Muscle layer of duodenum (tissue), 2 donors: ENCODE measurements at regions not wholly inside any gene's neighbourhood (a gene's known extent, or its start where the extent isn't known, plus 50 kb on each side); places are given as distances from the start of the nearest gene placed in this dataset.

Experiments used
- H3K27ac ChIP-seq: one replicate; pipeline ENCODE4 v1.7.0; 2013; ENCODE audit warnings: mild to moderate bottlenecking, low read length
- H3K27me3 ChIP-seq: one replicate; pipeline ENCODE4 v1.7.0; 2013; ENCODE audit warnings: low read depth, mild to moderate bottlenecking, control low read depth, low read length
- H3K36me3 ChIP-seq, 2 donors: one replicate each; pipeline ENCODE4 v1.7.0; 2013; ENCODE audit warnings: low read length in 2 of 2, control low read depth in 1 of 2, mild to moderate bottlenecking in 1 of 2; ENCODE audit not compliant: insufficient read depth in 2 of 2, control insufficient read depth in 1 of 2
- H3K4me1 ChIP-seq, 2 donors: one replicate each; pipeline ENCODE4 v1.7.0; 2013; ENCODE audit warnings: low read length in 2 of 2, mild to moderate bottlenecking in 2 of 2, control low read depth in 1 of 2, moderate library complexity in 1 of 2; ENCODE audit not compliant: insufficient read depth in 2 of 2, control insufficient read depth in 1 of 2
- H3K4me3 ChIP-seq, 2 donors: one replicate each; pipeline ENCODE4 v1.7.0; 2013; ENCODE audit warnings: low read length in 2 of 2, low read depth in 1 of 2, mild to moderate bottlenecking in 1 of 2
- H3K9me3 ChIP-seq, 2 donors: one replicate each; pipeline ENCODE4 v1.7.0; 2013; ENCODE audit warnings: low read length in 2 of 2, control low read depth in 1 of 2, mild to moderate bottlenecking in 1 of 2; ENCODE audit not compliant: control insufficient read depth in 1 of 2
- donor health status: healthy.

DNA sequence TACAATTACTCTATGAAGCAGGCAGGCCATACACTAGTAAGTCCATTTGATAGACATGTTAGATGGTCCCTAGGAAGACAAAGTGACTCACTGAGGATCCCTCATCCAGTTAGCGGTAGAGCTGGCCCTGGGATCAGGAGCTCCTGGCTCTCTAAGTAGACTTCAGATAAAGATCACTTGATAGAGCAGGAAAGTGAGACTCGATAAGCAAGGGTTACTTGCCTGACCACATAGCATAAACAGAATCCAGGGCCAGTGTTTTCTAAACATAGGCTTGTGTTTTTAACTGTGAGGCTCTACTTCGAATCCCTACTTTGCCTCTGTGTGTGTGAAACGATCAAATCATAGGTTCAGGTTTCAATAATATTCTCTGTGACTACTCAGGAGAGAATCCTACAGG lies 355.2 kb upstream of the TRIB2 start:
- Histone ChIP-seq H3K4me3 (no peak overlapping the region), H3K36me3 (no peaks in the 10 kb centered on the region), H3K9me3 (no peaks in the 10 kb centered on the region), H3K27me3 (no peaks in the 10 kb centered on the region), H3K4me1 (no peaks in the 10 kb centered on the region), H3K27ac (no peak overlapping the region)

DNA sequence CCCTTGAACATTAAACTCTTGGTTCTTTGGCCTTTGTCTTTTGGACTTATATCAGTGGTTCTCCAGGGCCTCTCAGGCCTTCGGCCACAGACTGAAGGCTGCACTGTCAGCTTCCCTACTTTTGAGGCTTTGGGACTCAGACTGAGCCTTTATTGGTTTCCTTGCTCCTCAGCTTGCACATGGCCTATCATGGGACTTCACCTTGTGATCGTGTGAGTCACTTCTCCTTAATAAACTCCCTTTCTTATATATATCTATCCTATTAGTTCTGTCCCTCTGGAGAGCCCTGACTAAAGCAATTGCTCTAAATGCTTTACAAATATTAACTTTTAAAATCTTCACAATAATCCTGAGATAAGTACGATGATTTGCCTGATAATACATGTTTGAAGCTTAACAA lies 353.6 kb upstream of the TRIB2 start:
- Histone ChIP-seq H3K36me3 (no peaks in the 10 kb centered on the region), H3K27me3 (no peaks in the 10 kb centered on the region), H3K27ac (no peak overlapping the region), H3K4me1 (no peaks in the 10 kb centered on the region), H3K4me3 (no peak overlapping the region), H3K9me3 (no peaks in the 10 kb centered on the region)

GRCh38 chr2:12363569-12363968 lies 353.2 kb upstream of the TRIB2 start:
- Histone ChIP-seq H3K4me3 (no peak overlapping the region), H3K27me3 (no peaks in the 10 kb centered on the region), H3K27ac (no peak overlapping the region), H3K9me3 (no peaks in the 10 kb centered on the region), H3K4me1 (no peaks in the 10 kb centered on the region), H3K36me3 (no peaks in the 10 kb centered on the region)

DNA sequence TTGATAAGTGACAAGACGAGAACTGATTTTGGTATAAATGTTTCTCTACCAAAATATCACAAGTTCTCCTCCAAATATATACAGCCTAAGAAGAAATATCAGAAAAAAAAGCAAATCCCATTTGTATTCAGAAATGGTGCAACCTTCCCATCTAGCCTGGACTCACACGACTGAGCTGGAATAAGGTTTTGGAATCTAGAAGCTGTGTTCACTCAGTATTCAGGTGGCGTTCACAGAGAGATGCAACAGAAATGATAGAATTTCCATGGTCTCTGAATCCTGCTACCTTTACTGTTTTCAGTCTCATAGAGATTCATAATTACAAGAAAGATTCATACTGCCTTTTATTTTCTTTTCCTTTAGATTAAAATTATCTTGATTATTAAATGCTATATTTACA lies 347.2 kb upstream of the TRIB2 start:
- Histone ChIP-seq H3K36me3 (no peaks in the 10 kb centered on the region), H3K27me3 (no peaks in the 10 kb centered on the region), H3K27ac (no peak overlapping the region), H3K4me1 (no peaks in the 10 kb centered on the region), H3K9me3 (no peaks in the 10 kb centered on the region), H3K4me3 (no peak overlapping the region)

GRCh38 chr2:12376025-12376424 lies 340.7 kb upstream of the TRIB2 start:
- no peak overlapping the region for H3K4me3 ChIP-seq
- H3K9me3 ChIP-seq, result no peaks in the 10 kb centered on the region
- no peaks in the 10 kb centered on the region for H3K36me3 ChIP-seq
- no peaks in the 10 kb centered on the region for H3K27me3 ChIP-seq
- H3K4me1 ChIP-seq, result no peaks in the 10 kb centered on the region
- H3K27ac ChIP-seq, result no peak overlapping the region

- H3K4me1 ChIP-seq, result no peaks in the 10 kb centered on the region
- H3K4me3 ChIP-seq, result no peak overlapping the region
- no peaks in the 10 kb centered on the region for H3K36me3 ChIP-seq
- H3K27ac ChIP-seq, result no peak overlapping the region
- no peaks in the 10 kb centered on the region for H3K9me3 ChIP-seq
- H3K27me3 ChIP-seq, result no peaks in the 10 kb centered on the region
Measured at GRCh38 chr2:12379143-12379542, 337.6 kb upstream of the TRIB2 start.

GRCh38 chr2:12381543-12382325 lies 335.0 kb upstream of the TRIB2 start:
- H3K27me3 ChIP-seq, result no peaks in the 10 kb centered on the region
- no peaks in the 10 kb centered on the region for H3K4me1 ChIP-seq
- no peaks in the 10 kb centered on the region for H3K36me3 ChIP-seq
- H3K27ac ChIP-seq, result no peak overlapping the region
- H3K9me3 ChIP-seq, result no peaks in the 10 kb centered on the region
- H3K4me3 ChIP-seq, result no peak overlapping the region

GRCh38 chr2:12382366-12382765 lies 334.4 kb upstream of the TRIB2 start:
- H3K9me3 ChIP-seq, result no peaks in the 10 kb centered on the region
- H3K27ac ChIP-seq, result no peak overlapping the region
- no peaks in the 10 kb centered on the region for H3K27me3 ChIP-seq
- no peak overlapping the region for H3K4me3 ChIP-seq
- no peaks in the 10 kb centered on the region for H3K4me1 ChIP-seq
- no peaks in the 10 kb centered on the region for H3K36me3 ChIP-seq

DNA sequence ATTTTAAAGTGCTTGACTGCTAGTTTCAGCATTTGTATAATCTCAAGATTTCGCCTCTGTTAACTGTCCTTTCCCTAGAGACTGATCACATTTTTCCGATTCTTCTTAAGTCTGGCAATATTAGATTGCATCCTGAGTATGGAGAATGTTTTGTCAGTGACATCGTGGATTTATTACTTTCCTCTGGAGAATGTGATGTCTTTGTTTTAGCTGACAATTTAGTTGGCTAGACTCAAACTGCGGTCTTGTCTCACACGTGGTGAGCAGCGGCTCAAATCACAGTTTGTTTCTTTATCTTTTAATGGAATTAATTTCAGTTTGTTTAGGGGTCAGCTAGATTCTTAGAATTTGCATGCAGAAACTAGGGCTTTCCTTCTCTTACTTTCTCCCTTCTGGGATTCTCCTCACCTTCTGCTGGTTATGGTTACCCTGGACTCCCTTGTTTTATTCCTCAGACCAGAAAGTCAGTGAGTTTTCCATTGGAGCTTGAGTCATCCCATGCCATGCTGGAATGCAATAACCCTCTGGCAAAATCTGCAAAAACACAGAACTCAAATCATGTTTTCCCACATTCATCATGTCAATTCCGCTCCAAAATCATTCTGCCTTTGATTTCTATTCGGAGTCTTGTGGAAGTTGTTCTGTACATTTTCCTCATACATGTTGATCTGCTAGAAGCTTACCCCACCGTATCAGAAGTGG lies 327.2 kb upstream of the TRIB2 start:
- no peaks in the 10 kb centered on the region for H3K27me3 ChIP-seq
- no peaks in the 10 kb centered on the region for H3K36me3 ChIP-seq
- no peak overlapping the region for H3K4me3 ChIP-seq
- no peaks in the 10 kb centered on the region for H3K9me3 ChIP-seq
- H3K27ac ChIP-seq, result no peak overlapping the region
- H3K4me1 ChIP-seq, result no peaks in the 10 kb centered on the region

GRCh38 chr2:12391116-12391515 lies 325.6 kb upstream of the TRIB2 start:
- H3K27ac ChIP-seq, result no peak overlapping the region

DNA sequence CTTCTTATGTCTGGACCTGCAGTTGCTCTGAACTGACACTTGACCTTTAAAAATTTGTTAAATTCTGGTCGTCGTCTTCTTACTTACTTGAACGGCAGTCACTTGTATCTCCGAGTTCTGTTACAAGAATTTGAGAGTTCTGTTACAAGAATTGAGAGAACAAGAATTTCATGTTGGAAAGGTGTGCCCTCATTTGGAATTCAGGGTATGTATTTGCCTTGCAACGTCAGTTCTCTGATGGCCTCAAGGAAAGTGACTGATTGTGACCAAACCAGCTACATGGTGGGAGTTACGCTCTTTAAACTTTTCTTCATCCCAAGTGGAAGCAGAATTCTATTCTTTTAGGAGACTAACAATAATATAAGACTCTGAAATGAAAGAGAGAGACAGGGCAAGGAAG lies 320.0 kb upstream of the TRIB2 start:
- Histone ChIP-seq H3K4me1 (no peaks in the 10 kb centered on the region), H3K9me3 (no peaks in the 10 kb centered on the region), H3K4me3 (no peak overlapping the region), H3K27ac (no peak overlapping the region), H3K36me3 (no peaks in the 10 kb centered on the region), H3K27me3 (no peaks in the 10 kb centered on the region)

More at GRCh38 chr2:12391116-12391515, 325.6 kb upstream of the TRIB2 start:
- Histone ChIP-seq H3K9me3 (no peaks in the 10 kb centered on the region), H3K27me3 (no peaks in the 10 kb centered on the region), H3K4me3 (no peak overlapping the region), H3K4me1 (no peaks in the 10 kb centered on the region), H3K36me3 (no peaks in the 10 kb centered on the region)
